ENCODE measurements at regions not wholly inside any gene's neighbourhood (a gene's known extent, or its start where the extent isn't known, plus 50 kb on each side); places are given as distances from the start of the nearest gene placed in this dataset.

DNA sequence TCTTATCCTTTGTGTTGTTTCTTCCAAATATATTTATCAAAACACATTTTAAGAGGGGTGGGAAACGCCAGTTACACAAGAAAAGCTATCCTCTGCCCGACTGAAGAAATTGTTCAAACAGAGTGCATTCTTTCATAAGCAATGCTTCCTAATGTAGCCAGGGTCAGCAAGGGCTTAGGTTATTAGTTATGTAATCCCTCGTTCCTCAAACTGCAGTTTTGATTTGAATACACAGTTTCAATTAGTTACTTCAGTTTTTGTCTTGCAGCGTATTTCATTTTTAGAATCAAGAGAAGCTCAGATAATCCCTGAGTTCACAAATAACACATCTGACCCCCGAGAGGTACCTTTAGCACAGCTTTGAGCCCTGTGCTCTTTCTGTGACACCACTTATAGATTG lies 141.7 kb upstream of the NRIP1 start:
- H3K4me1 ChIP-seq (ENCODE audit: control insufficient read depth in 2 of 3, insufficient read depth in 2 of 3, low read depth in 1 of 3, low read length in 3 of 3), result peaks cover 0 to 17% (median 12%) of the 10 kb centered on the region in 3 donors
- DNase-seq (no peak), FAIRE-seq (no peak)
- TF ChIP-seq, protein P1, sequence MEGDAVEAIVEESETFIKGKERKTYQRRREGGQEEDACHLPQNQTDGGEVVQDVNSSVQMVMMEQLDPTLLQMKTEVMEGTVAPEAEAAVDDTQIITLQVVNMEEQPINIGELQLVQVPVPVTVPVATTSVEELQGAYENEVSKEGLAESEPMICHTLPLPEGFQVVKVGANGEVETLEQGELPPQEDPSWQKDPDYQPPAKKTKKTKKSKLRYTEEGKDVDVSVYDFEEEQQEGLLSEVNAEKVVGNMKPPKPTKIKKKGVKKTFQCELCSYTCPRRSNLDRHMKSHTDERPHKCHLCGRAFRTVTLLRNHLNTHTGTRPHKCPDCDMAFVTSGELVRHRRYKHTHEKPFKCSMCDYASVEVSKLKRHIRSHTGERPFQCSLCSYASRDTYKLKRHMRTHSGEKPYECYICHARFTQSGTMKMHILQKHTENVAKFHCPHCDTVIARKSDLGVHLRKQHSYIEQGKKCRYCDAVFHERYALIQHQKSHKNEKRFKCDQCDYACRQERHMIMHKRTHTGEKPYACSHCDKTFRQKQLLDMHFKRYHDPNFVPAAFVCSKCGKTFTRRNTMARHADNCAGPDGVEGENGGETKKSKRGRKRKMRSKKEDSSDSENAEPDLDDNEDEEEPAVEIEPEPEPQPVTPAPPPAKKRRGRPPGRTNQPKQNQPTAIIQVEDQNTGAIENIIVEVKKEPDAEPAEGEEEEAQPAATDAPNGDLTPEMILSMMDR (IDR thresholded peaks at IDR 0.05; ENCODE audit: borderline replicate concordance, extremely low read depth, insufficient read depth), result no peak
- no peaks in the 10 kb centered on the region for H3K9me3 ChIP-seq (ENCODE audit: control insufficient read depth in 2 of 3, insufficient read depth in 1 of 3, low read length in 3 of 3)
- H3K9ac ChIP-seq (ENCODE audit: low read length in 3 of 3), result no peak overlapping the region
- no peaks in the 10 kb centered on the region for H3K36me3 ChIP-seq (ENCODE audit: control insufficient read depth in 2 of 3, insufficient read depth in 3 of 3, low read length in 3 of 3)
- no peaks in the 10 kb centered on the region for H3K27me3 ChIP-seq (ENCODE audit: control insufficient read depth, insufficient read depth, low read length)
- intact Hi-C loops (cut with DNase I), result no loop called here
- H3K4me3 ChIP-seq (ENCODE audit: low read length in 3 of 3), result no peak overlapping the region
- H3K27ac ChIP-seq (ENCODE audit: low read depth in 2 of 2, low read length in 2 of 2), result no peak overlapping the region

DNA sequence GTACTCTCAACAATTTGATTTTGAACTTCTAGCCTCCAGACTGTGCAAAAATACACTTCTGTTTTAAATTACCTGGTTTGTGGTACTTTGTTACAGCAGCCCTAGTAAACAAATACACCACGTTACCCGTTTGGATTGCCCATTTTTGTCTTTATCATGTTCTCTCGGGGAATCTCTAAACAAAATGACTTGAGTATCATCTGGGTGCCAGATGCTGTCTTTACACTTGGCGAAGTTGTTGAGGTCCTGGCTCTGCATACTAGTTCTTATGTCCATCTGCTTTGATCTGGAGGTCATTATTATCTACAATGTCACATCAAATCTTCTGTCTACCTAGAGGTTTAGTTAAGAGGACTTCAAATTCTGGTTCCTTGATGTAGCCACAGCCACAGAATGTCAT lies 142.4 kb upstream of the NRIP1 start:
- no peaks in the 10 kb centered on the region for H3K36me3 ChIP-seq (ENCODE audit: control insufficient read depth in 2 of 3, insufficient read depth in 3 of 3, low read length in 3 of 3)
- peaks cover 0 to 20% (median 14%) of the 10 kb centered on the region in 3 donors for H3K4me1 ChIP-seq (ENCODE audit: control insufficient read depth in 2 of 3, insufficient read depth in 2 of 3, low read depth in 1 of 3, low read length in 3 of 3)
- no peaks in the 10 kb centered on the region for H3K9me3 ChIP-seq (ENCODE audit: control insufficient read depth in 2 of 3, insufficient read depth in 1 of 3, low read length in 3 of 3)
- H3K27ac ChIP-seq (ENCODE audit: low read depth in 2 of 2, low read length in 2 of 2), result no peak overlapping the region
- intact Hi-C loops (cut with DNase I), result no loop called here
- FAIRE-seq (no peak), DNase-seq (no peak)
- H3K4me3 ChIP-seq (ENCODE audit: low read length in 3 of 3), result no peak overlapping the region
- TF ChIP-seq, protein P1 (IDR thresholded peaks at IDR 0.05; ENCODE audit: borderline replicate concordance, extremely low read depth, insufficient read depth), result no peak
- H3K27me3 ChIP-seq (ENCODE audit: control insufficient read depth, insufficient read depth, low read length), result no peaks in the 10 kb centered on the region
- H3K9ac ChIP-seq (ENCODE audit: low read length in 3 of 3), result no peak overlapping the region

DNA sequence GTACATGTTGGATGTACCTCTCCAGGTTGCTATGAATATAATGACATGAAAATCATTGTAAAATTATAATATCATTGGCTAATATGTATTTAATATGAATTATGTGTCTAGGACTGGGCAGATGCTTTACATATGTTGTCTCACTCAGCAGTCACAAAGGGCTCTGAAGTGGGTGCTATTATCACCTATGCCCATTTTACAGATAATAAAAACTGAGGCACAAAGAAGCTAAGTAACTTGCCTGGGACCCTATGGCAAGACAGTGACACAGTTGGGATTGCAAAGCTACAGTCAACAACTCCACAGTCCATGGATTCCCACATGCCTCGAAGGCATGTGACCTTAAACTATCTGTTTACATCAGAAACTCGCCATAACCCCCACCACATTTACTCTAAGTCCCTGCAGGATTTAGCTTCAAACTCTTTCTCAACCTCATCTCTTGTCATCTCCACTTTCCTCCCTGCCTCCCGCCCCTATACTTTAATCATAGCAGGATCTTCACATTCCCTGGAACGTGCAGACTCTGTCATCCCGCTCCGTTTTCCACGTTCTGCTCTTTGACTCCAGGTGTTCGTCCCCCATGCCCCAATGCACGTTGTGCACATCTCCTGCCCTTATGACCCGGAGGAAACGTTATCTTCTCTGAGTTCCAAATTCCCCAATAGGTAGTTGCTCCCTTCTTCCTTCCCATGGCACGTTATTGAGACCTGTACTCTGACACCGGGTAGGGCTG lies 143.0 kb upstream of the NRIP1 start:
- Histone ChIP-seq H3K27ac (ENCODE audit: low read depth in 2 of 2, low read length in 2 of 2) (no peak overlapping the region), H3K9me3 (ENCODE audit: control insufficient read depth in 2 of 3, insufficient read depth in 1 of 3, low read length in 3 of 3) (no peaks in the 10 kb centered on the region), H3K36me3 (ENCODE audit: control insufficient read depth in 2 of 3, insufficient read depth in 3 of 3, low read length in 3 of 3) (no peaks in the 10 kb centered on the region), H3K4me3 (ENCODE audit: low read length in 3 of 3) (no peak overlapping the region), H3K27me3 (ENCODE audit: control insufficient read depth, insufficient read depth, low read length) (no peaks in the 10 kb centered on the region), H3K9ac (ENCODE audit: low read length in 3 of 3) (no peak overlapping the region), H3K4me1 (ENCODE audit: control insufficient read depth in 2 of 3, insufficient read depth in 2 of 3, low read depth in 1 of 3, low read length in 3 of 3) (peaks cover 0 to 20% (median 14%) of the 10 kb centered on the region in 3 donors)
- TF ChIP-seq, protein P1 (IDR thresholded peaks at IDR 0.05; ENCODE audit: borderline replicate concordance, extremely low read depth, insufficient read depth), result no peak
- no peak for FAIRE-seq
- intact Hi-C loops (cut with DNase I), result no loop called here
- no peak for DNase-seq

All from kidney (tissue), 13 donors.